Peyer's patch (tissue), 4 donors: ENCODE measurements at regions not wholly inside any gene's neighbourhood (a gene's known extent, or its start where the extent isn't known, plus 50 kb on each side); places are given as distances from the start of the nearest gene placed in this dataset.

Experiments used
- DNase-seq, 3 donors: peaks; one replicate each; pipeline ENCODE4 v3.0.0-alpha.2; 2017 to 2019
- H3K27ac ChIP-seq, 4 donors: fragments of 200-600 bp; sonication (generic); one replicate each; pipeline ENCODE4 v1.5.1; 2016 to 2019
- H3K27me3 ChIP-seq, 2 donors: fragments of 200-600 bp; sonication (generic); one replicate each; pipeline ENCODE4 v1.5.1; 2019
- H3K36me3 ChIP-seq, 3 donors: fragments of 200-600 bp; sonication (generic); one replicate each; pipeline ENCODE4 v1.5.1; 2016 to 2019
- H3K4me1 ChIP-seq, 4 donors: fragments of 200-600 bp; sonication (generic); one replicate each; pipeline ENCODE4 v1.5.1; 2016 to 2019
- H3K4me3 ChIP-seq, 4 donors: fragments of 200-600 bp; sonication (generic); 1 replicate in 3 of 4; 2 replicates in 1 of 4; pipeline ENCODE4 v1.5.1; 2016 to 2019; ENCODE audit warnings: mild to moderate bottlenecking in 1 of 4
- H3K9me3 ChIP-seq, 4 donors: fragments of 200-600 bp; sonication (generic); one replicate each; pipeline ENCODE4 v1.5.1; 2016 to 2019; ENCODE audit warnings: mild to moderate bottlenecking in 1 of 4
- POLR2A ChIP-seq, 2 donors: fragments of 450-650 bp; IDR thresholded peaks; one replicate each; pipeline ENCODE4 v1.5.1; 2017; ENCODE audit warnings: antibody characterized with exemption in 2 of 2, mild to moderate bottlenecking in 2 of 2, moderate library complexity in 2 of 2
- TF ChIP-seq, protein P1 (sequence below), 6 experiments: fragments of 450-650 bp in 4 of 6; fragments of 200-600 bp in 2 of 6; sonication (generic) in 1 of 6; IDR thresholded peaks; one replicate each; pipeline ENCODE4 v1.5.1; 2017 to 2019; ENCODE audit warnings: antibody characterized with exemption in 6 of 6, mild to moderate bottlenecking in 3 of 6, moderate library complexity in 1 of 6

DNA sequence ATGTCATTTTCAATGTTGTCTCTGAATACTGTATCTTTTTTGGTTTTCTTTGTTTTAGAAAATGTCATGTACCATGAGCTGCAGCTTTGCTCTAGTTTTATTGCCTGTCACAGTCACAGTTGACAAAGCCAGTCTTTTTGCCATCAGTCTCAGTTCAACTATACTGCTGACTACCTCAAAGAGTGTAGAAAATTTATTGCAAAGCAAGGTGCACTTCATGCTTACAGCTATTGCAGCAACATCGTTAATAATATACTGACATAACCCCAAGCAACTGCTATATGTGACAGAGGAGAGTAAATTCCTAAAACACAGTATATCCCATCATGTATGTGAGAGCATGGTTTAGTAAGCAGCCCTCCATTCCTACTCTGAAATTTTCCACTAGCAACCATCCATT lies 2022.3 kb downstream of the ARAP2 start:
- Histone ChIP-seq H3K4me3 (no peak overlapping the region), H3K4me1 (no peaks in the 10 kb centered on the region), H3K9me3 (no peaks in the 10 kb centered on the region), H3K27me3 (no peaks in the 10 kb centered on the region), H3K27ac (no peak overlapping the region), H3K36me3 (no peaks in the 10 kb centered on the region)
- no peak for TF ChIP-seq POLR2A (IDR thresholded peaks at IDR 0.05)
- TF ChIP-seq, protein P1, sequence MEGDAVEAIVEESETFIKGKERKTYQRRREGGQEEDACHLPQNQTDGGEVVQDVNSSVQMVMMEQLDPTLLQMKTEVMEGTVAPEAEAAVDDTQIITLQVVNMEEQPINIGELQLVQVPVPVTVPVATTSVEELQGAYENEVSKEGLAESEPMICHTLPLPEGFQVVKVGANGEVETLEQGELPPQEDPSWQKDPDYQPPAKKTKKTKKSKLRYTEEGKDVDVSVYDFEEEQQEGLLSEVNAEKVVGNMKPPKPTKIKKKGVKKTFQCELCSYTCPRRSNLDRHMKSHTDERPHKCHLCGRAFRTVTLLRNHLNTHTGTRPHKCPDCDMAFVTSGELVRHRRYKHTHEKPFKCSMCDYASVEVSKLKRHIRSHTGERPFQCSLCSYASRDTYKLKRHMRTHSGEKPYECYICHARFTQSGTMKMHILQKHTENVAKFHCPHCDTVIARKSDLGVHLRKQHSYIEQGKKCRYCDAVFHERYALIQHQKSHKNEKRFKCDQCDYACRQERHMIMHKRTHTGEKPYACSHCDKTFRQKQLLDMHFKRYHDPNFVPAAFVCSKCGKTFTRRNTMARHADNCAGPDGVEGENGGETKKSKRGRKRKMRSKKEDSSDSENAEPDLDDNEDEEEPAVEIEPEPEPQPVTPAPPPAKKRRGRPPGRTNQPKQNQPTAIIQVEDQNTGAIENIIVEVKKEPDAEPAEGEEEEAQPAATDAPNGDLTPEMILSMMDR (IDR thresholded peaks at IDR 0.05): no peak
- DNase-seq: no peak

DNA sequence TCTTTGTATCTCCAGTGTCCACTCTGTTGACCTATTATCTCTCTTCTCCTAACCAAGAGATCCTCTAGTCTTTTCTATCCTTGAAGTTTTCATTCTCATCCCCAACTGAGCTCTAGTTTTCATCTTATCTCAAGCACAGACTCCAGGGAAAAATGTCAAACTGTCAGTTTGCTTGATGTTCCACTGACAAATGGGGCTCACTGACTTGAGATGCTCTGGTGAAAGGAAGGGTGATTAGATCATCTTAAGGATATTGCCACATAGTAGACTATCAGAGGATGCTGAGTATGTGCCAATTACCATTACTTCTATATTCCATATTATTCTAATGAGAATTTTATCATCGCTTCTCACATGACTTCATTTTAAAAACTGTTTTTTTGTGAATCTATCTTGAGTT lies 2008.2 kb downstream of the ARAP2 start:
- Histone ChIP-seq H3K9me3 (no peaks in the 10 kb centered on the region), H3K27ac (no peak overlapping the region), H3K27me3 (no peaks in the 10 kb centered on the region), H3K36me3 (no peaks in the 10 kb centered on the region), H3K4me3 (no peak overlapping the region), H3K4me1 (no peaks in the 10 kb centered on the region)
- DNase-seq: no peak
- TF ChIP-seq POLR2A (IDR thresholded peaks at IDR 0.05): no peak
- TF ChIP-seq, protein P1 (IDR thresholded peaks at IDR 0.05): no peak

DNA sequence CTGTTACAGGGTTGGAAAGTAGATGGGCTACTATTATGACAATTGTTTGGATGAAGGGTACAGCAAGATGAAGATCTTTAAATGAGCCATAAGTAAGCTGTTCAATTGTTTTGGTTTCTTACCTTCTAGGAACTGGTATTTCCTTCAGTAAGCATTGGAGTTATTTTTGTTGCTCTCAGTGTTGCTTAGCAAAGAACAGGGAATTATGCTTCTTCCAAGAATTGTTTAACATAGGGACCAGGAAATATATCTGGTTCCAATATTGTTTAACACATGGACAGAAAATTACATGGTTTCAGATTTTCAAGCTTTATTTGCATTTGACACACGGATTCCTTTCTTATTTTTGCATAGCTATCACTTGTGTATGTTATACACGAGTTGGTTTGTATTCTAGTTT lies 1999.0 kb downstream of the ARAP2 start:
- Histone ChIP-seq H3K27ac (no peak overlapping the region), H3K27me3 (no peaks in the 10 kb centered on the region), H3K4me1 (no peaks in the 10 kb centered on the region), H3K36me3 (no peaks in the 10 kb centered on the region), H3K4me3 (no peak overlapping the region), H3K9me3 (no peaks in the 10 kb centered on the region)
- TF ChIP-seq POLR2A (IDR thresholded peaks at IDR 0.05): no peak
- TF ChIP-seq, protein P1 (IDR thresholded peaks at IDR 0.05): no peak
- no peak for DNase-seq

DNA sequence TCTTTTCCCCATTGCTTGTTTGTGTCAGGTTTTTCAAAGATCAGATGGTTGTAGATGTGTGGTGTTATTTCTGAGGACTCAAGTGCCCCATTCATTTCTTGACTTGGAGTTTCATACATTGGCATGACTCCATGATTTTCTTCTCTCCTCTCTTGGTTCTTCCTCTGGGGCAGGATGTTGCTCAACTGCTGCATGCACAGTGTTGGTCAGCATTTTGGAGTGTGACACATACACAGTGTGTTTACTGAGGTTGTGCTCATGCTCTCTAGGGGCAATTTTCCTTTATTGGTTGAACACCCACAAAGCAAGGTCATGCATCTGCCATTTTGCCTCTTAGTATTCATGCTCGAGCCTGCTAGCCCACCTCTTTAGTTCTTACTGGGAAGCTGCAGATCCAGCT lies 1993.8 kb downstream of the ARAP2 start:
- no peaks in the 10 kb centered on the region for H3K36me3 ChIP-seq
- no peak overlapping the region for H3K27ac ChIP-seq
- TF ChIP-seq, protein P1 (IDR thresholded peaks at IDR 0.05): no peak
- TF ChIP-seq POLR2A (IDR thresholded peaks at IDR 0.05): no peak
- no peaks in the 10 kb centered on the region for H3K27me3 ChIP-seq
- DNase-seq: no peak
- no peaks in the 10 kb centered on the region for H3K9me3 ChIP-seq
- H3K4me3 ChIP-seq: no peak overlapping the region
- no peaks in the 10 kb centered on the region for H3K4me1 ChIP-seq

DNA sequence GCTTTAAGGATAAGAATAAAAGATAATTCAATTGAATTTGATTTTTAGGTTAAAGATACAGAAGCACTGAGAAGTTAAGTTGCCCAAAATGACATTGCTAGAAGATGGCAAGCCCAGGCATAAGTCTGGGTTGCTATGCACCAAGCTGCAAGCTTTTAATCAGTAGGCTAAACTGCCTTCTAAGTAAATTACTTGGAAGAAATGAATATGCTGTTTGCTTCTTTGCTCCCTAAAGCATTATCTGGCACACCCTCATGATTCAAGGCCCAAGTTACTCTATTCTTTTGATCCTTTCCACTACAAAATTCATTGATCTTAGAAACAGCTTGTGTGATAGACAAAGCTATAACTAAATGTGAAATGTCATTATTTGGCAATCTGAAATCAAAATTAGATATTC lies 1991.1 kb downstream of the ARAP2 start:
- Histone ChIP-seq H3K4me1 (no peaks in the 10 kb centered on the region), H3K9me3 (no peaks in the 10 kb centered on the region), H3K27me3 (no peaks in the 10 kb centered on the region), H3K4me3 (no peak overlapping the region), H3K27ac (no peak overlapping the region), H3K36me3 (no peaks in the 10 kb centered on the region)
- no peak for TF ChIP-seq POLR2A (IDR thresholded peaks at IDR 0.05)
- TF ChIP-seq, protein P1 (IDR thresholded peaks at IDR 0.05): no peak
- no peak for DNase-seq

DNA sequence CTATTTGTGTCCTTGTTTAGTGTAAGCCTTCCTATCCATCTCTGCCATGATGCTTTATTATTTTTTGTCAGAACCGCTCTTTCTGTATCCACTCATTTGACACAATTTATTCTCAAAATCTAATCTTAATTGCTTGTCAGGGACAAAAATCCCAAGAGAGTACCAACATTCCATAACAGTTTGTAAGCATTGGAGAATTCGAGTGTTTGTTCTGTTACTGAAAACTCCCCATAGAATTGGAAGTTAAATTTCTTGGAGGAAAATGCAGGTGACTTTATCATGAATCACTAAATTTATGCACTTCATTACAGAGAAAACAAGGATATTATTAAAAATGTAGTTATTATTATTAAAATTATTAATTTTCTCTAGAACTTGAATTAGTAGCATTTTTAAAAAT lies 1986.1 kb downstream of the ARAP2 start:
- no peak overlapping the region for H3K4me3 ChIP-seq
- H3K27me3 ChIP-seq: no peaks in the 10 kb centered on the region
- no peaks in the 10 kb centered on the region for H3K36me3 ChIP-seq
- H3K4me1 ChIP-seq: no peaks in the 10 kb centered on the region
- TF ChIP-seq, protein P1 (IDR thresholded peaks at IDR 0.05): no peak
- no peak for TF ChIP-seq POLR2A (IDR thresholded peaks at IDR 0.05)
- DNase-seq: no peak
- H3K9me3 ChIP-seq: no peaks in the 10 kb centered on the region
- no peak overlapping the region for H3K27ac ChIP-seq
